ENCODE measurements at regions not wholly inside any gene's neighbourhood (a gene's known extent, or its start where the extent isn't known, plus 50 kb on each side); places are given as distances from the start of the nearest gene placed in this dataset.

DNA sequence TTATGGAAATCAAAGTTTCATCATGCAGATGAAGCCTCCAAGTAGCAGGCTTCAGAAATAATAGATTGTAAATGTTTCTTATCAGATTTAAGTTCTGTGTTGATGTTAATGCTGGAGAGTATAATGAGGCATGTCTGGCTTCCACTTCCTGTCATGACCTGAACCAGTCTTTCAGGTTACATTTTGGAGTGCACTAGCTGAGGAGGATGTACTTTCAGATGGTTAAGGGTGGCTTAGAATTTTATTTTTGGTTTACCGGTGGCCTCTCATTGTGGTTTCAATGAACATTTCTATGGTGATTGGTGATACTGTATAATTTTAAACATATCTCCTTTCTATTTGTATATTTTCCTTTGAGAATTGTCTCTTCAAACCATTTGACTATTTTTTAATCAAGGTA lies 890.4 kb downstream of the SH3BGRL start:
- Histone ChIP-seq H3K4me2 (no peak overlapping the region), H3K9ac (no peak overlapping the region), H3F3A (replicated peaks; ENCODE audit: insufficient read depth) (no peaks in the 10 kb centered on the region), H3K27ac (ENCODE audit: low read depth in 2 of 2, low read length in 1 of 2) (no peak overlapping the region), H4K20me1 (ENCODE audit: insufficient read depth) (no peaks in the 10 kb centered on the region), H3K27me3 (ENCODE audit: insufficient read depth) (no peaks in the 10 kb centered on the region), H3K4me1 (ENCODE audit: control insufficient read depth in 1 of 2, insufficient read depth in 2 of 2, low read depth in 1 of 2, low read length in 1 of 2) (no peaks in the 10 kb centered on the region), H3K9me2 (no peaks in the 10 kb centered on the region), H3K36me3 (replicated peaks in 1 of 2; ENCODE audit: control insufficient read depth in 1 of 2, insufficient read depth in 2 of 2, low read length in 1 of 2) (no peaks in the 10 kb centered on the region), H3K9me3 (no peaks in the 10 kb centered on the region), H3K4me3 (ENCODE audit: low read depth in 2 of 2, low read length in 1 of 2) (no peak overlapping the region), H2AFZ (ENCODE audit: low read depth) (no peak overlapping the region), H3K79me2 (ENCODE audit: insufficient read depth) (no peaks in the 10 kb centered on the region)
- CTCF ChIA-PET: interaction anchor here (1.6 kb wide), 1 partner anchor 12 kb away, joined by 6 read pairs; no protein-coding TSS in a partner anchor
- no peak for TF ChIP-seq TEAD4 (IDR thresholded peaks at IDR 0.05; ENCODE audit: borderline replicate concordance, insufficient read depth)
- no peak for TF ChIP-seq PBX3 (IDR thresholded peaks at IDR 0.05)
- no peak for TF ChIP-seq FOXM1 (IDR thresholded peaks at IDR 0.05; ENCODE audit: low read depth)
- TF ChIP-seq EP300 (IDR thresholded peaks at IDR 0.05; ENCODE audit: borderline replicate concordance in 1 of 2, low read depth in 1 of 2, low read length in 1 of 2): no peak
- no peak for TF ChIP-seq SIN3A (IDR thresholded peaks at IDR 0.05; ENCODE audit: borderline replicate concordance, low read depth, low read length)
- TF ChIP-seq IRF3 (IDR thresholded peaks at IDR 0.05; ENCODE audit: low read depth, low read length): no peak
- TF ChIP-seq REST (IDR thresholded peaks at IDR 0.05; ENCODE audit: low read depth, low read length): no peak
- TF ChIP-seq ELF1 (IDR thresholded peaks at IDR 0.05): no peak
- TF ChIP-seq RCOR1 (IDR thresholded peaks at IDR 0.05; ENCODE audit: low read length): no peak
- no peak for TF ChIP-seq EZH2phosphoT487 (IDR thresholded peaks at IDR 0.05; ENCODE audit: borderline replicate concordance, low read depth)
- TF ChIP-seq, protein P1, sequence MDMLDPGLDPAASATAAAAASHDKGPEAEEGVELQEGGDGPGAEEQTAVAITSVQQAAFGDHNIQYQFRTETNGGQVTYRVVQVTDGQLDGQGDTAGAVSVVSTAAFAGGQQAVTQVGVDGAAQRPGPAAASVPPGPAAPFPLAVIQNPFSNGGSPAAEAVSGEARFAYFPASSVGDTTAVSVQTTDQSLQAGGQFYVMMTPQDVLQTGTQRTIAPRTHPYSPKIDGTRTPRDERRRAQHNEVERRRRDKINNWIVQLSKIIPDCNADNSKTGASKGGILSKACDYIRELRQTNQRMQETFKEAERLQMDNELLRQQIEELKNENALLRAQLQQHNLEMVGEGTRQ (IDR thresholded peaks at IDR 0.05; ENCODE audit: borderline replicate concordance, low read depth, low read length): no peak
- no peak for TF ChIP-seq MEF2A (IDR thresholded peaks at IDR 0.05; ENCODE audit: borderline replicate concordance, low read depth)
- TF ChIP-seq RXRA (IDR thresholded peaks at IDR 0.05; ENCODE audit: borderline replicate concordance, low read depth): no peak
- no peak for TF ChIP-seq TAF1 (IDR thresholded peaks at IDR 0.05; ENCODE audit: borderline replicate concordance, low read depth, low read length)
- TF ChIP-seq GABPA (IDR thresholded peaks at IDR 0.05; ENCODE audit: low read depth): no peak
- TF ChIP-seq RFX5 (IDR thresholded peaks at IDR 0.05; ENCODE audit: low read length): no peak
- no peak for DNase-seq
- WGBS (ENCODE audit: low lambda C conversion rate): 10% methylated on average over 1 of the region's 1 CpG
- POLR2A ChIA-PET: no interaction called here

Data from SK-N-SH (cell line).